ENCODE measurements at regions not wholly inside any gene's neighbourhood (a gene's known extent, or its start where the extent isn't known, plus 50 kb on each side); places are given as distances from the start of the nearest gene placed in this dataset.

DNA sequence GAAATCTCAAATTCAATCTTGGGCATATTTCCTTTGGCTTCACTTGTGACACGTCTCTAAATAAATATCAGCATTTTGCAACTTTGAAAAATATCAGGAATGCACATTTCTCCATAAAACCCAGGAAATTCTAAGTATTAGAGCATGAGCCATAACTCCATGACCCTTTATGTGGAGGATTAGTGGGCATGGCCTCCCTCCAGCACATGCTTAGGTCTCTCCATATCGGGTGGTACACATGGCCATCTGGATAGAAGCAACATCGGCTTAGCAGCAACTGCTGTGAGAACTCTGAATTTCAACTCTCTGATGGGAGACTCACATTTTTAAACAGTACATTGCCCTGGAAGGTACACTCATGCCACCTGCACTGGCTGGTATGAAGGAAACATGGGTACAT is 73.7 kb upstream of the EGFLAM start:
- ChIA-PET POLR2A (no interaction called here), CTCF (no interaction called here), RAD21 (ENCODE audit: low non-redundant PET in 1 of 2, low total read pairs in 2 of 2, uncharacterized antibody in 2 of 2, unreplicated experiment in 2 of 2) (no interaction called here)
- TF ChIP-seq, protein P1, sequence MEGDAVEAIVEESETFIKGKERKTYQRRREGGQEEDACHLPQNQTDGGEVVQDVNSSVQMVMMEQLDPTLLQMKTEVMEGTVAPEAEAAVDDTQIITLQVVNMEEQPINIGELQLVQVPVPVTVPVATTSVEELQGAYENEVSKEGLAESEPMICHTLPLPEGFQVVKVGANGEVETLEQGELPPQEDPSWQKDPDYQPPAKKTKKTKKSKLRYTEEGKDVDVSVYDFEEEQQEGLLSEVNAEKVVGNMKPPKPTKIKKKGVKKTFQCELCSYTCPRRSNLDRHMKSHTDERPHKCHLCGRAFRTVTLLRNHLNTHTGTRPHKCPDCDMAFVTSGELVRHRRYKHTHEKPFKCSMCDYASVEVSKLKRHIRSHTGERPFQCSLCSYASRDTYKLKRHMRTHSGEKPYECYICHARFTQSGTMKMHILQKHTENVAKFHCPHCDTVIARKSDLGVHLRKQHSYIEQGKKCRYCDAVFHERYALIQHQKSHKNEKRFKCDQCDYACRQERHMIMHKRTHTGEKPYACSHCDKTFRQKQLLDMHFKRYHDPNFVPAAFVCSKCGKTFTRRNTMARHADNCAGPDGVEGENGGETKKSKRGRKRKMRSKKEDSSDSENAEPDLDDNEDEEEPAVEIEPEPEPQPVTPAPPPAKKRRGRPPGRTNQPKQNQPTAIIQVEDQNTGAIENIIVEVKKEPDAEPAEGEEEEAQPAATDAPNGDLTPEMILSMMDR (IDR thresholded peaks at IDR 0.05 in 2 of 3, conservative IDR thresholded peaks at IDR 0.05 in 1 of 3; ENCODE audit: borderline replicate concordance in 1 of 3, insufficient read depth in 1 of 3, low read depth in 2 of 3, low read length in 2 of 3), result no peak
- TF ChIP-seq SP1 (IDR thresholded peaks at IDR 0.05; ENCODE audit: low read depth), result no peak
- TF ChIP-seq, protein P2, sequence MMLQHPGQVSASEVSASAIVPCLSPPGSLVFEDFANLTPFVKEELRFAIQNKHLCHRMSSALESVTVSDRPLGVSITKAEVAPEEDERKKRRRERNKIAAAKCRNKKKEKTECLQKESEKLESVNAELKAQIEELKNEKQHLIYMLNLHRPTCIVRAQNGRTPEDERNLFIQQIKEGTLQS (IDR thresholded peaks at IDR 0.05), result no peak
- TF ChIP-seq EZH2phosphoT487 (IDR thresholded peaks at IDR 0.05; ENCODE audit: borderline replicate concordance), result no peak
- TF ChIP-seq FOSL1 (IDR thresholded peaks at IDR 0.05; ENCODE audit: low read depth), result no peak
- Histone ChIP-seq H3K27me3 (ENCODE audit: insufficient read depth, low read length) (no peaks in the 10 kb centered on the region), H3K27ac (ENCODE audit: low read depth, low read length) (no peak overlapping the region), H3K4me2 (ENCODE audit: low read length) (no peak overlapping the region), H2AFZ (ENCODE audit: low read depth, low read length, poor library complexity, severe bottlenecking) (no peak overlapping the region), H4K20me1 (ENCODE audit: insufficient read depth) (no peaks in the 10 kb centered on the region), H3K9me3 (ENCODE audit: control insufficient read depth in 1 of 2, insufficient read depth in 1 of 2, low read depth in 1 of 2, low read length in 2 of 2) (no peaks in the 10 kb centered on the region), H3K9ac (ENCODE audit: low read length) (no peak overlapping the region), H3K9me2 (ENCODE audit: insufficient read depth) (no peaks in the 10 kb centered on the region; the same call in 1 of the 2 replicates), H3K4me1 (ENCODE audit: control insufficient read depth in 1 of 2, insufficient read depth in 2 of 2, low read length in 2 of 2) (no peaks in the 10 kb centered on the region), H3K36me3 (ENCODE audit: control insufficient read depth in 1 of 2, insufficient read depth in 2 of 2, low read length in 2 of 2) (no peaks in the 10 kb centered on the region), H3K79me2 (ENCODE audit: insufficient read depth, low read length) (no peaks in the 10 kb centered on the region), H3K4me3 (replicated peaks in 1 of 2; ENCODE audit: low read depth in 1 of 2, low read length in 2 of 2) (no peak overlapping the region)
- no TSS peak for BruUV-seq (replicated peaks)
- DNase-seq (ENCODE audit: low read depth, low spot score) (no peak), ATAC-seq (no peak)
- intact Hi-C loops (cut with micrococcal nuclease), result no loop called here

DNA sequence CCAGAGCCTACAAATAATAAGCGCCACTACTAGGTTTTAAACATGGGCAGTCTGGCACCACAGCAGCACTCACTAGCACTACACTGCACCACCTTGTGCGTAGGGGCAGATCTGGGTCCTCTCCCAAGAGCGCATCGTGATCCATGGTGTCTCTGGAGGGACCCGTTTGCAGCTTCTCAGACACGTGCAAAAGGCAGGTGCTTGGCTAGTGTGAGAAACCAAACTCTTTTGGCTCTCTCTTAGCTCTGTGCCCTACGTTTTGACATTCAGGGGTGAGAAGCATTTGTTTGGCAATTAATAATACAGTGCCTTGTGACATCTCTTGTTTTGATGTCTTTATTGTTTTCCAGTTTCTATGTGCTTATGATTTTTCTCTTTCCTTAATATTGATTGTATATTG is 75.4 kb upstream of the EGFLAM start:
- POLR2A ChIA-PET, result no interaction called here
- H3K36me3 ChIP-seq (ENCODE audit: control insufficient read depth in 1 of 2, insufficient read depth in 2 of 2, low read length in 2 of 2), result no peaks in the 10 kb centered on the region
- no peak for ATAC-seq
- TF ChIP-seq RAD21 (IDR thresholded peaks at IDR 0.05; ENCODE audit: low read depth) (no peak), SIN3A (IDR thresholded peaks at IDR 0.05; ENCODE audit: low read depth) (no peak), YY1 (IDR thresholded peaks at IDR 0.05; ENCODE audit: extremely low read depth, insufficient replicate concordance, low read depth, low read length) (no peak), EZH2 (IDR thresholded peaks at IDR 0.05) (no peak), ZFX (IDR thresholded peaks at IDR 0.05) (no peak), CBX3 (IDR thresholded peaks at IDR 0.05; ENCODE audit: low read depth) (no peak), SRF (IDR thresholded peaks at IDR 0.05; ENCODE audit: low read depth) (no peak)
- TF ChIP-seq, protein P2 (IDR thresholded peaks at IDR 0.05), result no peak
- TF ChIP-seq, protein P3, sequence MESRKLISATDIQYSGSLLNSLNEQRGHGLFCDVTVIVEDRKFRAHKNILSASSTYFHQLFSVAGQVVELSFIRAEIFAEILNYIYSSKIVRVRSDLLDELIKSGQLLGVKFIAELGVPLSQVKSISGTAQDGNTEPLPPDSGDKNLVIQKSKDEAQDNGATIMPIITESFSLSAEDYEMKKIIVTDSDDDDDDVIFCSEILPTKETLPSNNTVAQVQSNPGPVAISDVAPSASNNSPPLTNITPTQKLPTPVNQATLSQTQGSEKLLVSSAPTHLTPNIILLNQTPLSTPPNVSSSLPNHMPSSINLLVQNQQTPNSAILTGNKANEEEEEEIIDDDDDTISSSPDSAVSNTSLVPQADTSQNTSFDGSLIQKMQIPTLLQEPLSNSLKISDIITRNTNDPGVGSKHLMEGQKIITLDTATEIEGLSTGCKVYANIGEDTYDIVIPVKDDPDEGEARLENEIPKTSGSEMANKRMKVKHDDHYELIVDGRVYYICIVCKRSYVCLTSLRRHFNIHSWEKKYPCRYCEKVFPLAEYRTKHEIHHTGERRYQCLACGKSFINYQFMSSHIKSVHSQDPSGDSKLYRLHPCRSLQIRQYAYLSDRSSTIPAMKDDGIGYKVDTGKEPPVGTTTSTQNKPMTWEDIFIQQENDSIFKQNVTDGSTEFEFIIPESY (IDR thresholded peaks at IDR 0.05; ENCODE audit: extremely low read depth, insufficient replicate concordance, low read length), result no peak

More for the DNA sequence above, 75.4 kb upstream of the EGFLAM start:
- no peaks in the 10 kb centered on the region; the same call in 1 of the 2 replicates for H3K9me2 ChIP-seq (ENCODE audit: insufficient read depth)
- no peaks in the 10 kb centered on the region for H3K4me1 ChIP-seq (ENCODE audit: control insufficient read depth in 1 of 2, insufficient read depth in 2 of 2, low read length in 2 of 2)
- BruUV-seq (replicated peaks), result no TSS peak
- no peak overlapping the region for H2AFZ ChIP-seq (ENCODE audit: low read depth, low read length, poor library complexity, severe bottlenecking)
- no peak overlapping the region for H3K4me2 ChIP-seq (ENCODE audit: low read length)
- intact Hi-C loops (cut with micrococcal nuclease), result no loop called here
- H3K9ac ChIP-seq (ENCODE audit: low read length), result no peak overlapping the region
- no peak overlapping the region for H3K27ac ChIP-seq (ENCODE audit: low read depth, low read length)
- H4K20me1 ChIP-seq (ENCODE audit: insufficient read depth), result no peaks in the 10 kb centered on the region
- H3K27me3 ChIP-seq (ENCODE audit: insufficient read depth, low read length), result no peaks in the 10 kb centered on the region
- H3K9me3 ChIP-seq (ENCODE audit: control insufficient read depth in 1 of 2, insufficient read depth in 1 of 2, low read depth in 1 of 2, low read length in 2 of 2), result no peaks in the 10 kb centered on the region
- no peak overlapping the region for H3K4me3 ChIP-seq (replicated peaks in 1 of 2; ENCODE audit: low read depth in 1 of 2, low read length in 2 of 2)
- DNase-seq (ENCODE audit: low read depth, low spot score), result no peak
- ChIA-PET CTCF (no interaction called here), RAD21 (ENCODE audit: low non-redundant PET in 1 of 2, low total read pairs in 2 of 2, uncharacterized antibody in 2 of 2, unreplicated experiment in 2 of 2) (no interaction called here)
- H3K79me2 ChIP-seq (ENCODE audit: insufficient read depth, low read length), result no peaks in the 10 kb centered on the region
